ENCODE measurements at regions not wholly inside any gene's neighbourhood (a gene's known extent, or its start where the extent isn't known, plus 50 kb on each side); places are given as distances from the start of the nearest gene placed in this dataset.
A peak's percentile ranks its signal among the peaks of the same experiment; 100 is the strongest.

DNA sequence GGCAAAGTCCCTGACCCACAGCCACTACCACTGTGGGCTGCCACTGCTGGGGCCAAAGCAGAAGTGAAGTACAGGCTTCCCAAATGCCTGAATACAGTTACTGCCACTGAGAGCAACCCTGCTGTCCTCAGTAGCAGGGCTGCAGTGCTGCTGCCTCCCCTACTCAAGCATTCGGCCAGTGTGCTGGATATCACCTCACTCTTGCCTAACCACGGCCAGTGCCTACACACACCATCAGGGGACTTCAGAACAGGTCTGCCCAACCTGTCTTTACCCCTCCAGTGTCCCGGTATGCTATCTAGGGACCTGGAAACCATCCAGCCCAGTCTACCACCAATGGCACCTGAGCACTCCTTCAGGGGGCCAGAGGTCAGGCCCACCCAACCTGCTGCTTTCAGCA lies 261.5 kb upstream of the COL8A1 start:
- peaks cover 0 to 5% (median 3%) of the 10 kb centered on the region in 3 experiments; a peak in 3 of 7 replicates for H3K36me3 Mint-ChIP-seq (ENCODE audit: insufficient read depth in 1 of 3, low read depth in 3 of 3)
- H3K18ac ChIP-seq (ENCODE audit: insufficient read length, low read depth, low read length), result no peak overlapping the region
- H3K23me2 ChIP-seq (ENCODE audit: insufficient read length, low read depth, low read length, poor library complexity, severe bottlenecking), result no peaks in the 10 kb centered on the region
- H2BK15ac ChIP-seq (ENCODE audit: low read depth, low read length), result no peak overlapping the region
- no peak overlapping the region for H3K9ac ChIP-seq (ENCODE audit: extremely low read depth, insufficient read length, low read length)
- no peak overlapping the region for H3K4me2 ChIP-seq (ENCODE audit: insufficient read depth, insufficient read length, low read length)
- TF ChIP-seq, protein P1, sequence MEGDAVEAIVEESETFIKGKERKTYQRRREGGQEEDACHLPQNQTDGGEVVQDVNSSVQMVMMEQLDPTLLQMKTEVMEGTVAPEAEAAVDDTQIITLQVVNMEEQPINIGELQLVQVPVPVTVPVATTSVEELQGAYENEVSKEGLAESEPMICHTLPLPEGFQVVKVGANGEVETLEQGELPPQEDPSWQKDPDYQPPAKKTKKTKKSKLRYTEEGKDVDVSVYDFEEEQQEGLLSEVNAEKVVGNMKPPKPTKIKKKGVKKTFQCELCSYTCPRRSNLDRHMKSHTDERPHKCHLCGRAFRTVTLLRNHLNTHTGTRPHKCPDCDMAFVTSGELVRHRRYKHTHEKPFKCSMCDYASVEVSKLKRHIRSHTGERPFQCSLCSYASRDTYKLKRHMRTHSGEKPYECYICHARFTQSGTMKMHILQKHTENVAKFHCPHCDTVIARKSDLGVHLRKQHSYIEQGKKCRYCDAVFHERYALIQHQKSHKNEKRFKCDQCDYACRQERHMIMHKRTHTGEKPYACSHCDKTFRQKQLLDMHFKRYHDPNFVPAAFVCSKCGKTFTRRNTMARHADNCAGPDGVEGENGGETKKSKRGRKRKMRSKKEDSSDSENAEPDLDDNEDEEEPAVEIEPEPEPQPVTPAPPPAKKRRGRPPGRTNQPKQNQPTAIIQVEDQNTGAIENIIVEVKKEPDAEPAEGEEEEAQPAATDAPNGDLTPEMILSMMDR (conservative IDR thresholded peaks at IDR 0.05), result no peak
- H3K79me2 ChIP-seq (ENCODE audit: insufficient read depth, low read length), result no peaks in the 10 kb centered on the region
- H4K8ac ChIP-seq (replicated peaks; ENCODE audit: insufficient read length, low read depth, low read length), result no peak overlapping the region
- no peak overlapping the region for H3K27ac Mint-ChIP-seq
- DNase-seq, result no peak
- H3K79me1 ChIP-seq (ENCODE audit: insufficient read depth, low read depth, low read length, poor library complexity, severe bottlenecking), result no peaks in the 10 kb centered on the region
- no peak overlapping the region for H4K5ac ChIP-seq (ENCODE audit: insufficient read length, low read depth, low read length)
- WGBS (ENCODE audit: extremely low coverage, insufficient read length, low lambda C conversion rate), result no CpG with 5 or more reads among the region's 3 CpGs
- H2AFZ ChIP-seq (ENCODE audit: low read length), result no peak overlapping the region
- no peaks in the 10 kb centered on the region for H3K9me3 ChIP-seq (ENCODE audit: control insufficient read depth, low read depth, low read length)
- H3K14ac ChIP-seq (ENCODE audit: insufficient read depth, low read length), result 0 out of 2 replicates have a peak overlapping the region, but pooled peaks have one; percentile 65
- H4K91ac ChIP-seq (ENCODE audit: insufficient read length, low read depth, low read length), result no peak overlapping the region
- no peaks in the 10 kb centered on the region for H3K4me1 ChIP-seq (ENCODE audit: insufficient read depth, low read length)
- no peak overlapping the region for H3K23ac ChIP-seq (ENCODE audit: insufficient read length, low read depth, low read length)
- peaks cover 4 to 13% of the 10 kb centered on the region in 2 experiments; a peak in 4 of 5 replicates for H3K9me3 Mint-ChIP-seq
- no peak overlapping the region for H2BK5ac ChIP-seq (ENCODE audit: insufficient read length, low read length)
- no peaks in the 10 kb centered on the region for H3K4me1 Mint-ChIP-seq
- H3K56ac ChIP-seq (ENCODE audit: insufficient read length, low read depth, low read length), result no peak overlapping the region
- no peak overlapping the region for H2BK12ac ChIP-seq (ENCODE audit: insufficient read length, low read depth, low read length)
- no peaks in the 10 kb centered on the region for H3K27me3 Mint-ChIP-seq (ENCODE audit: low read depth)
- no peaks in the 10 kb centered on the region for H3K27me3 ChIP-seq (ENCODE audit: insufficient read depth, low read length)
- no peak overlapping the region for H3K27ac ChIP-seq (ENCODE audit: insufficient read length, low read depth, low read length)
- no peak overlapping the region for H3T11ph ChIP-seq (ENCODE audit: low read length)
- no peak overlapping the region for H2AK5ac ChIP-seq (ENCODE audit: insufficient read length, low read length)
- no peak overlapping the region for H2BK20ac ChIP-seq (ENCODE audit: low read depth, low read length, poor library complexity, severe bottlenecking)
- no peaks in the 10 kb centered on the region for H4K20me1 ChIP-seq (ENCODE audit: control insufficient read depth, insufficient read depth, insufficient read length)
- no peak overlapping the region for H3K4me3 Mint-ChIP-seq
- H2BK120ac ChIP-seq (ENCODE audit: low read depth, low read length, poor library complexity, severe bottlenecking), result no peak overlapping the region
- no peak overlapping the region for H3K4ac ChIP-seq (ENCODE audit: low read depth, low read length)
